NCI-H345 (cell line): ENCODE measurements at regions not wholly inside any gene's neighbourhood (a gene's known extent, or its start where the extent isn't known, plus 50 kb on each side); places are given as distances from the start of the nearest gene placed in this dataset.

ENCODE experiments used
- DNase-seq: peaks from one replicate; lab custom pipeline; 2025; lab: John Stamatoyannopoulos, UW

DNA sequence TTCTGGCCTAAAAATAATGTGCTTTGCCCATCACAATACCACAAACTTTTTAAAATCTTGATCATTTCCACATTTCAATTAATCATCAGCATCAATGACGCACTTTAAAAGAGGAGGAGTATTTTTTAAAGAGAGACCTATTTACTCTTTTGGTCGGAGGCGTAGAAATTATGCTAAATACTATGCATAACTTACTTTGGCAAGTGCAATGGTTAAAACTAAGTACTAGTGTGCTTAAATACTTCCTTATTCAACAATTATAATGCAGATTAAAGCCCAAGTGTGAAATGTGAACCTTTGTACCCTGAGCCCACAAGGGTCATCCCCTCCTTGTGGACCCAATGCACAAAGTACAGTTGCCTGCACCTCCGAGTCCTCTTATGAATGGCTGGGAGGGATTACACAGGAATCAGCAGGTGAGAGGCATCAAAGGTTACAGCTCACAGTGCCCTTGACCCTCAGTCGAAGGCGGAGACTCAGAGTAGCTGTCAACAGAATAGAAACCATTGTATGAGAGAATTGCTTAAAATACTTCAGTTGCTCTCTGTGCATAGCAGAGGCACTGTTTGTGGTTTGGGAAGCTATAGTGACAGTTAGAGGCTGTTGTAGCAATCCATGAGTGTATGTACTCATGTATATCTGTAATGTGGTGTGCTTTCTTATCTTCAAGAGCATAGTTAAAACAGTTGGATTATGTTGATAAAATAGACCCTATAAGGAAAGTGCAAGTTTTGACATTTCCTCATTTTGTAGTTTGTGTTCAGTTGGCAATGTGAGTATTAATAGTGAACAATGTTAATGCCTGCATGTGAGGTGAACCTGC is 151.7 kb upstream of the ITGA4 start:
- DNase-seq, result peak; percentile 4

GRCh38 chr2:181306785-181307184 is 150.4 kb upstream of the ITGA4 start:
- no peak for DNase-seq

- DNase-seq, result no peak
Measured at GRCh38 chr2:181307203-181307991, 149.8 kb upstream of the ITGA4 start.

GRCh38 chr2:181308766-181309515 is 148.2 kb upstream of the ITGA4 start:
- DNase-seq, result no peak

- no peak for DNase-seq
Measured at GRCh38 chr2:181309586-181309985, 147.6 kb upstream of the ITGA4 start.

- no peak for DNase-seq
Measured at GRCh38 chr2:181310967-181311366, 146.2 kb upstream of the ITGA4 start.

DNA sequence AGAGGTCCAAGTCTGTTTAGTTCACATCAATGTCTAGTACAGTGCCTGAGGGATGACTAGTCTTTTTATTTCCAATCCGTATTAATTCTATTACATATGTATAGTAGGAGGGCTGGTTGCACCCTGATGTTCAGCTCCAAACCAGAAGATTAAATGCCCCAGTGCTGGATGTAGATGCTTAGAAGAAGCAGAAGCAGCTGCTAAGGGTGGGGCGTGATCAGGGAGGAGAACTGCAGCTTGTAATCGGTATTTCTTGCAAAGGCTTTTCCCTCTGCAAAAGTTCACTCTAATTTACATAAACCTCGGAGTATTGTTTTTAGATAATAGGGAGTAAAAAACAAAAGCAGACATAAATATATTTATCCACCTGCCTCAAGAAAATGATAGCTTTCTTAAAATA is 145.3 kb upstream of the ITGA4 start:
- no peak for DNase-seq

GRCh38 chr2:181312515-181312927 is 144.7 kb upstream of the ITGA4 start:
- no peak for DNase-seq

- DNase-seq, result no peak
Measured at GRCh38 chr2:181313845-181314244, 143.3 kb upstream of the ITGA4 start.

DNA sequence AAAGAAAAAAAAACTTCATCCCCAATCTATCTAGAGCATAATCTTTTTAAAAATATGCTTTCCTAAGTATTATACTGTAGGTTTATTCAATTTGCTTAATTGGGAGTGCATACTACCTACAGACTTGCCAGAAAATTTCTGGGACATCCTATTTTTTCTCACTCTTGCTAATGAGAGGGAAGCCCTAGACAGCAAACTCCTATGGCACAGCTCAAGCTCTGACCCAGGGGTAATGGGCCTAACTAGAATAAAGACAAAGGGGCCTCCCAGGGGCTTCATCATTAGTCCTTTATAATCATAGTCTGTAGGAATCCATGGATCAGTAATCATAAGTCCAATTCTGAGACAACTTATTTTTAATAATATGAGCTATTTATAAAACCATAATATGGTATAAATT is 142.6 kb upstream of the ITGA4 start:
- no peak for DNase-seq

- DNase-seq, result no peak
Measured at GRCh38 chr2:181317511-181317910, 139.7 kb upstream of the ITGA4 start.

DNA sequence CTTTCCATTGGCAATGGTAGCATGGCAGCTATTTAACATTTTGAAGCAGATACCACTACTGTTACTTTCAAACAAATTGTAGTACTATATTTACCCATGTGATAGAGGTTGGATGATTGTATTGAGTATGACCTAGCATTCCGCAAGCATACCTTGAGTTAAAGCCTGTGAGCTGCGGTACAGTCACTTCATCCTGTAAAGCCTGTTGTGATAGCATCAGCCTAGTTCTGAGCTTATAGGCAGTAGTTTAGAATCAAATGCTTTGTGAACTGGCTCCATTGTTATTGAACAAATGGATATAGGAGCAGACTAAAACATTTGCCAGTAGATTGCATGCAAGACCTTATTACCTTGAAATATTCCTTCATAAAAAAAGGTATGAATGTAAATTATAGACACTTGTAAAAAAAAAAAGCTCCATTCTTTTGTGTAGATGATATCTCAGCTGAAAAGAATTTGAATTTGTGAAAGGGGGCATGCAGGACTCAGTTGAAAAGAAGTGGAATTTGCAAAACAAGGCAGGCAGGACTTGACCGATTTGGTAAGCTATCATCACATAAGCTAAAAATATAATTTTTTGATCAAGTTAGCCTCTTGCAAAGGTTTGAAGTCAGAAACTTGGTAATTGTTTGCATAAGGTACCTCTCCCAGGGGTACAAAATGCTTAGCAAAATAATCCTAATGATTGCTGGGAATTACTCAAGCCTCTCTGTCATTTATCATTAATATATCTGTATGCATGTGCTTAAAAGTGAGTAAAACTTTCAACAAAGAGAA is 138.5 kb upstream of the ITGA4 start:
- DNase-seq, result no peak

DNA sequence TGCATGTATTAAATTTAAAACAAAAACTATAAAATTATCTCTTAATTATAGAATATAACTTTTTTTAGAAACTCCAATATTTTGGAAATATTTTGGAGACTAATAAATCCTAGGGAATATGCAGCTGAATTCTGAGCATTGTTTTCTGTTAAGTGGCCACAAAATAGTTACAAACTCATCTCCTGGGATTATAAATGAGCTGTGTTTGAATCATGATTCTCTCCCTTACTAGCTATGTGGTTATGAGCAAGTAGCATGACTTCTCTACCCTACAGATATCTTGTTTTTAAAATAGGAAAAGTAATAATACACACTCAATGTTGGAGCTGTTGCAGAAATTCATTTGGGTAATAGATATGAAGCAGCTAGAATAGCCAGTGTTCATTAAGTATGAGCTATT is 137.9 kb upstream of the ITGA4 start:
- no peak for DNase-seq

DNA sequence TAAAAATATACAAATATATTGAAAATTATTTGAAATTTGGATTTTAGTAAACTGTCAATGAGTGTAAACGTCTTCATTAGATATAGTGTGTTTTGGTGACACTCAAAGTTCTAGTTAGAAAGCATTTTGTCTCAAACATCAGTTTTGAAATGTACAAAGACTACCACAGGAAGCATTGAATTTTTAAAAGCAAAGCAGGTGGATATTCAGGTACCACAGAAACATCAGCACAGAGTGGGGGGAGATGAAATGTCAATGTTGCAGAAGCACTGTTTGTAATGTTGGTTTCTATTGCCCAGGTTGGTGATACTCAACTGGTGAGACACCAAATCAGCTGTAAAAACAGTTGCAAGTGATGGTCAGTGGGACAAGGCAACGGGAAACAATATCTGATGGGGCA is 136.5 kb upstream of the ITGA4 start:
- DNase-seq, result no peak

GRCh38 chr2:181324912-181325311 is 132.3 kb upstream of the ITGA4 start:
- DNase-seq, result no peak

- DNase-seq, result no peak
Measured at GRCh38 chr2:181326661-181327060, 130.5 kb upstream of the ITGA4 start.

GRCh38 chr2:181330286-181330685 is 126.9 kb upstream of the ITGA4 start:
- no peak for DNase-seq

GRCh38 chr2:181332044-181332605 is 125.1 kb upstream of the ITGA4 start:
- DNase-seq, result no peak

DNA sequence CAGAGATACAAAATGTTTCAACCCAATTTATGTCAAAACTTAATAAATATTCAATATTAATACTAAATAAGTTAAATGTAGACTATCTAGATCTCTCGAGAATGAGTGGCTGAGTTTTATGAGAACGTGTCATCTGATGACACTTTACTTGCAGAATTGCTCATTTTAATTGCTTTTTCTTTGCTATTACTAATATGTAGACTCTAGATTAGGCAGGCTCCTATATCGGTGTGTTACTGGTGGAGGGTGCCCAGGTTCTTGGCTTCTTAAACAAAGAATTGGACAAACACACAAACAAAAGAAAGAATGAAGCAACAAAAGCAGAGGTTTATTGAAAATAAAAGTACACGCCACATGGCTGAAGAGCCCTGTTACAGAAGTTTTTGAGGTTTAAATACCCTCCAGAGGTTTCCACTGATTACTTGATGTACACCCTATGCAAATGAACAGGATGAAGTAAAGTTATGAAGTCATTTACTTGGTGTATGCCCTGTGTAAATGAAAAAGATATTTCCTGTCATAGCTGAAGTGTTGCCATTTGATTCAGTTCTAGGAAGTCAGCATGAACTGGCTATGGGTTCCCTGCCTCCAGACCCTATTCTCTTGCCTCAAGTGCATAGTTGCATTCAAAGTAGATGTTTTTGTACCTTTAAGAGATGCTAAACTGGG is 122.9 kb upstream of the ITGA4 start:
- no peak for DNase-seq

DNA sequence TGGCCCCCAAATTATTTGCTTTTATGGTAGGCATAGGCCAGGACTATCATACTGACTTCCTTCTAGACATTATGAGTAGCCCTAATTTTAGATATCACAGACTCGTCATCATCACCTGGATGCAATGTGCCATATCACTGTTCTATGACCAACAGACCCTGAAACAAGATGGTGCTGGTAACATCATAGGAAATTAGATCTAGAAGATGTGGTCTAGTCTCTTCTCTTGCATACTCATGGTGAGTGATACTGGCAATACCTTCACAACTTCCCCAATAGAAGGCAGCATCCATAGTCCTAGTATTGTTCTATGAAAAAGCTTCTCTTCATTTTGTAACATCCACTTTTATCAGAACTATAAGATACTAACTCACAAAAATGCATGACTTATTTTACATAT is 116.3 kb upstream of the ITGA4 start:
- no peak for DNase-seq
